ENCODE measurements at regions not wholly inside any gene's neighbourhood (a gene's known extent, or its start where the extent isn't known, plus 50 kb on each side); places are given as distances from the start of the nearest gene placed in this dataset.

GRCh38 chr1:186519982-186520381 lies 59.1 kb upstream of the PDC start:
- TF ChIP-seq CTCF (conservative IDR thresholded peaks at IDR 0.05 in 1 of 2, IDR thresholded peaks at IDR 0.05 in 1 of 2; ENCODE audit: low read depth in 1 of 2, low read length in 2 of 2) (no peak), EZH2 (IDR thresholded peaks at IDR 0.05; ENCODE audit: low read length, missing control alignments) (no peak)

Data from fibroblast of lung (primary cell).